HG02642 (cell line): ENCODE measurements at regions not wholly inside any gene's neighbourhood (a gene's known extent, or its start where the extent isn't known, plus 50 kb on each side); places are given as distances from the start of the nearest gene placed in this dataset.
"Not testable (repeated sequence)": the region's sequence is repeated elsewhere in the genome, so short reads cannot be mapped to it uniquely, and the experiment has no call there.

Experiments
- ATAC-seq: cut with Tn5 transposase; IDR thresholded peaks from one replicate; pipeline ENCODE4 v1.9.1; 2021; ENCODE audit warnings: mild to moderate bottlenecking; ENCODE audit not compliant: unreplicated experiment, poor library complexity

DNA sequence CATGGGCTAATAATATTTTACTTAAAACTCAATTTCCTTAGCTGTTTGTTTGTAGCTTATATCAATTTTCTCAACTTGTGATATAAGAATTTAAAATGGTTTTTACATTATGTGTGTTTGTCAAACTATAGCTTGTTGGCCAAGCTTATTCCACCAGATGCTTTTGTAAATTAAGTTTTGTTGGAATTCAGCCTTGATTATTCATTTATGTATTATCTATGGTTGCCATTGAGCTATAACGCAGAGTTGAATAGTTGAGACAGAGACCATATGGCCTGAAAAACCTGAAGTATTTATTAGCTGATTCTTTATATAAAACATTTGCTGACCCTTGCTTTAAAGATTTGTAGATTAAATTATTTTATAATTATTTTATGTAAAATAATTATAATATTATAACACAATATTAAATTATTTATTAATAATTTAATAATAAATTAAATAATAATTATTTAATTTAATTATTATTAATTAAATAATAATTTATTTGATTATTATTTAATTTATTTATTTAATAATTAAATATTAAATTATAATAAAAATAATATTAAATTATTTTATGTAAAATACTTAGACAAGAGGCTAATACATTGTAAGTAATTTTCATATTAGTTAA lies 779.6 kb upstream of the NECTIN3 start:
- no peak for ATAC-seq

DNA sequence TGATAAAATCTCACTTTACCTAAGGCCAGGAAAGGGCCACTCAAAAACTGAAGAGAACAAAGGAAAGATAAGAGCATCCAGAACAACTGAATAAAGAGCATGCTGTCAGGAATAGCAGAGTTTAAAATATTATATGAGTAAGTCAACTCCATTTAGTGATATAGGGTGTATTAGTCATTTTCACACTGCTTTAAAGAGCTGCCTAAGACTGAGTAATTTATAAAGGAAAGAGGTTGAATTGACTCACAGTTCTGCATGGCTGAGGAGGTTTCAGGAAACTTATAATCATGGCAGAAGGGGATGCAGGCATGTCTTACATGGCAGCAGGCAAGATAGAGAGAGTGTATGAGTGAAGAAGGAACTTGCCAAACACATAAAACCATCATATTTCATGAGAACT lies 778.0 kb upstream of the NECTIN3 start:
- no peak for ATAC-seq

DNA sequence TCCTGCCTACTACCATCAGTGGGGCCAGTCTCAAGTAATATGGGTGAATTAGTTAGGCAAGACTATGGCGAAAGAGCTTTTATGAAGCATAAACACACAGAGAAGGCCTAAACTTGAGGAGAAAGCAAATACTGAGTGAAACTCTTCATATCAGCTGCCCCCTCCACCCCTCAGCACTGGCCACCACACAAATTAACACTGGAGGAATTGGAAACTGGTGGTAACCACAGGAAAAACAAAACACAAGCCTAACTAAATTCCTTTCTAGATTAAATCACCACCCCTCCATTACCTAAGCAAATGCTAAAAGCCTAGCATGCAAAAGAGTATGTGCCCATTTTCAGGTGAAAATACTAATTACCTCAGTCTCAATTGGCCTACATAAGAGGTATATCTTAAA lies 774.7 kb upstream of the NECTIN3 start:
- ATAC-seq = no peak

DNA sequence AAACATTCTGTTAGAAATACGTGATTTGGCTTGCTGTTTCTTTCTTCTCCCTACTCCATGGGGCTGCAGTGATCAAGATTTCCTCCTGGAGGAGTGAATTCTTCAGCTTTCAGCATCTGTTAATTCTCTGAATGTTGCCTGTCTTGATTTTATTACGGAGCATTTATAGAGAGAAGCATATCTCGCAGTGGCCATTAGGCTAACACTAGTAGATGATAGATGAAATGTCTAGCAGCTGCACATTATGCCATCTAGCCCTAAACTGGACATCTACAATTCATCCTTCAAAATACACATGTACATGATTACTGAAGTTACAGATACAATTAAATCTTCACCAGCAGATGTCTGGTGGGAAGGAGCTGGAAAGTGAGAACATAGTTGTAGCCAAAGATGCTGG lies 769.8 kb upstream of the NECTIN3 start:
- ATAC-seq = no peak

DNA sequence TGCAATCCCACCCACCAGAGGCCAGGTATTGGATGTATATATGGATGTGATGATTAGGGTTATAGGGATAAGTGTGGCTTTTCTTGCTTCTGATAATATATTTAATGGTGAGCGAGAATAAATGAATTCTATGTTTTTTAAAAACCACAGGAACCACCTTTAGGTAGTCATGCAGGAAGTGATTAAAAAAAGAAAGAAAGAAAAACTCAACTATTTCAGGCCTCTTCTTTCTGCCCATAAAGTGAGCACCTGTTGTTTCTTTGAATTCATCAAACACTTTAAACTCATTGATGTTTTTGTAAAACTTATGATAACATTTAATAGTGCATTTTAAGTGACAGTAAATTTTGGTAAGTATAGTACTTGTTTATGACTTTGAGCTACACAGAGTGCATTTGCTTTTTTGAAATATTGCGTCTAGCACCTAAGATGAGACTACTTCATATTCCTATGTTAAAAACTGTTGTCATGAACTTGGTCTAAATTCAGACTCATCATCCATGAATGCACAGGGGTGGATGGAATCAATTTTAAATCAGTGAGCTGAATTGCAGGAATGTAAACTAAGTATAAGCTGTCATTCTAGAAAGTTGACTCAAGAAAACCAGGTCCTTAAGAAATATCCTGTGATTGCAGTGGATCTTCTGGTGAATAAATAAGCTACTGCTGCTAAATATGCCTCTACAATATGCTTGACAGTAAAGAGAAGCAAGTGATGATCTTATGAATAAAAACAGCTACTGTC lies 764.4 kb upstream of the NECTIN3 start:
- ATAC-seq = no peak

DNA sequence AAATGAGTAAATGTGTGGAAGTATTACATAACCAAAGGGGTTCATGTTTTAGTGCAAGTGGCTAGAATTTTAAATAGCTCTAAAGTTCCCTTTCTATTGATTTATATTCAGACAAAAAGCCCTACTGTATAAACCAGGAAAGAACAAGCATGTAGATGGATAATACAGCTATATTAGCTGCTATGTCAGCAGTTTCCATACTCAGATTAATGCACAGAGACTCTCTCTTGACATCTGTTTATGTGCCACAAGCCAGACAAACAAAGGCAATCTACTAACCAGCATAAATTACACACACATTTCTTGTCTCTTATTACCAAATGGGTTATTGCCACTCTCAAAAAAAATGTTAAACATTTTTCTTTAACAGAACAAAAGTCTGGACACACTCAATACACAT lies 760.1 kb upstream of the NECTIN3 start:
- ATAC-seq = no peak

DNA sequence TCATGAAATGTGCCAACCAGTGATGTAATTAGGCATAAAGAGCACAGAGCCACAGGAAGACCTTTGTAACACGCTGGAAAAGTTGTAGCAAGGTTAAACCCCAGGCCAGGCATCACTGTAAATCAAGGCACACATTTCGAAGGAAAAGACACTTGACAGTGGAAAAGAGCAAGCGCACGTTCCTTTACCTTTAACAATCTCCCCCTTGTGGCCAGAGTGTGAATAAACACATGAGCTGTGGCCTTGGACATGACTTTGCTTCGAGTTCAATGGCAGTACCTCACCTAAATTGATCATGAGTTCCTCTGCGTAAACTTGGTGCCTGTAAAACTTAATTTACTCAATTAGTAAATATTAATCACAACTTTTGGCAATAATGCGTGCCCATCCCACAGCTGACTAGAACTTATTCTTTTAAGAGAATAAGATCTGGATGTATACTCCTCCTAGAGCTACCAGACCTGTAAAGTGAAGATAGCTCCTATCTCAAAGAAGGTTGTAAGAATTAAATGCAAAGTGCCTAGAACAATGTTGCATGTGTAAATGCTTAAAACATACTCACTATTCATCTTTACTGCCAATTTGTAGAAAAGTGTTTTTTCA lies 757.0 kb upstream of the NECTIN3 start:
- peak; percentile 96 for ATAC-seq

DNA sequence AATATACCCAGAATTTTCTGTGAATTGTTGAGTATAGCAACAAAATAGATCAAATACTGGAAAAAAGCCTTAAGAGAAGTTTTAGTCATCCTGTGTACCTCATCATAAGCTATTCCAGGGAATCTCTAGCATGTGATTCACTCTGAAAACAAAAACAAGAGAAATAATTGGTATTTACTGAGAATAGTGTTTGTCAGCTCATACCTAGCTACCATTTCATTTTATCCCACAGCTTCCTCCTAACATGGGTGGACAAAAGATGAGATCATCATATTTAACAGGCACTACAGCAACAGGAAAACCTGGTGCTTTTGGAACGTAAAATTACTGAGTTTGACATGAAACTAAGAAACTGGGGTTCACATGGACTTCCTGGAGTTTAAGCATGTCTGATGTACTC lies 753.5 kb upstream of the NECTIN3 start:
- ATAC-seq = no peak

DNA sequence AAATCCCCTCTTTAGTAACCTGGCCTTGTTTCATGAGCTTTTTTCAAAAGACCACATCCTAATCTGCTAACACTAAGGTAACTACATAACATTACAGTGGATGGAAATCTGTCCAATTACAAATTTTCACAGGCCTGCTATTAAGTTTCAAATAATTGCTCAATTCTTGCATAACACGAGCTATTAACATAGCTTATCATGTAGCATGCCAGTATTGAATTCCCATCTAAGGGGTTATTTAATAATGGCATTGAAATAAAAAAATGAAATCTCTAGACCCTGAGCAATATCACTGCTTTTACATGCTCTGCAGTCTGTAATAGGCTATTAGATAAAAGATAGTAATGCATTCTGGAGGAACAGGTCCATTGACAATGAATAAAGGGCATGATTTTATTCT lies 748.3 kb upstream of the NECTIN3 start:
- no peak for ATAC-seq

DNA sequence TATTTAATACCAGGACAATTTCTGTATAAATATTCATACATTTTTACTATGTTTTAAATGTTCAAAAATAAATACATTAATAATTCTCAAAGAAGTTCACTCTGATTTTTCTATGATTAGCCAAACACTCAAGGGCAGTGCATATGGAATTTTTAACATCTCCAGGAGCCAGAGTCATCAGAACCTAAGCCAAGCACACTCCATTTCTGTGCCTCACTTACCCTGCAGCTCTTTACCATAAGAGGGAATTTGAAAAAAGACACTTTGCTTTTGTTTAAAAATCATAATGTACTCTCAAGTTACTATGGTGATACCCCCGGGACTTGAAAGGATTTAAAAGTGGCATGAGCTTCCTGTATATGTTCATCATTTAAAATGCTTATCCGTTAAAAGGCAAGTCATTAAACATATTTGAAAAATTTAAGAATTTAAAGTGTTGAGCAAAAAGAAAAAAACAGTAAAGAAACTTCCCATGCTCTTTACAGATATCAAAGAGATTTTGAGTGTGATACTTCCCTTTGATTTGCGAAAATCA lies 747.4 kb upstream of the NECTIN3 start:
- ATAC-seq = no peak

DNA sequence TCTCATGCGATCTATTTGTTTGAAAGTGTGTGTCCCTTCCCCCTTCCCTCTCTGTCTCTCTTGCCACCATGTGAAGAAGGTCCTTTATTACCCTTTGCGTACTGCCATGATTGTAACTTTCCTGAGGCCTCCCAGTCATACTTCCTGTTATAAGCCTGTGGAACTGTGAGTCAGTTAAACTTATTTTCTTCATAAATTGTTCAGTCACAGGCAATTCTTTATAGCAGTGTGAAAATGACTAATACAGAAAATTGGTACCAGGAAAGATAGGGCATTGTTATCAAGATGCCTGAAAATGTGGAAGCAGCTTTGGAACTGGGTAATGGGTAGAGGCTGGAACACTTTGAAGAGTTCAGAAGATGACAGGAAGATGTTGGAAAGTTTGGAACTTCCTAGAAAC lies 743.7 kb upstream of the NECTIN3 start:
- ATAC-seq = no peak

DNA sequence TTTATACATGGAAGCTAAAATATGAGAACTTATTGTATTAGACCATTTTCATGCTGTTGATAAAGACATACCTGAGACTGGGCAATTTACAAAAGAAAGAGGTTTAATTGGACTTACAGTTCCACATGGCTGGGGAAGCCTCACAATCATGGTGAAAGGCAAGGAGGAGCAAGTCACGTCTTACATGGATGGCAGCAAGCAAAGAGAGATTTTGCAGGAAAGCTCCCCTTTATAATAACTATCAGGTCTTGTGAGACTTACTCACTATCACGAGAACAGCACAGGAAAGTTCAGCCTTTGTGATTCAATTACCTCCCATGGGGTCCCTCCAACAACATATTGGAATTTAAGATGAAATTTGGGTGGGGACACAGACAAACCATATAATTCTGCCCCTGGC lies 740.1 kb upstream of the NECTIN3 start:
- not testable (repeated sequence) for ATAC-seq

DNA sequence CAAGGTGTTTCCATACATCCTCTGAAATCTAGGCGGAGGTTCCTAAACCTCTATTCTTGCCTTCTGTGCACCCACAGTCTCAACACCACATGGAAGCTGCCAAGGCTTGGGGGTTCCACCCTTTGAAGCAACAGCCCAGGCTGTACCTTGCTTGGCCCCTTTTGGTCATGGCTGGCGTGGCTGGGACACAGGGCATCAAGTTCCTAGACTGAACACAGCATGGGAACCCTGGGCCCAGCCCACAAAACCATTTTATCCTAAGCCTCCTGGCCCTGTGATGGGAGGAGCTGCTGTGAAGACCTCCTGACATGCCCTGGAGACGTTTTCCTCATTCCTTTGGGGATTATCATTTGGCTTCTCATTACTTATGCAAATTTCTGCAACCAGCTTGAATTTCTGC lies 739.0 kb upstream of the NECTIN3 start:
- ATAC-seq = no peak

DNA sequence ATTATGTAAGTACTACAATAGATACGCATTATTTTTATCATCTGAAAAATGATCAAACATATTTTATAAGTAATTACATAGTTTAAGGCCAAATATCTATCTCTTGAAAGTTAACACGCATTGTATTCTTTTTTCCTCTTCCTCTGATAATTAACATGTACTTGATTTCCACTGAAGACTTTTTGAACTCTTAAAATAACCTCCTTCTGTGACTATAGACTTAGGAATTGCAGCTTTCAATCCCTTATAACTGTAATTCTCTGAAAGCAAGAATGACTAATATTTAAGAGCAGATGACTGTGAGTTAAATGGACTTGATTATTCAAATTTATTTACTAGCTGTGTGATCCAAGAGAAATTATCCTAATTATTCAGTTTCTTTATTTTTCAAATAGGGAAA lies 730.6 kb upstream of the NECTIN3 start:
- no peak for ATAC-seq

DNA sequence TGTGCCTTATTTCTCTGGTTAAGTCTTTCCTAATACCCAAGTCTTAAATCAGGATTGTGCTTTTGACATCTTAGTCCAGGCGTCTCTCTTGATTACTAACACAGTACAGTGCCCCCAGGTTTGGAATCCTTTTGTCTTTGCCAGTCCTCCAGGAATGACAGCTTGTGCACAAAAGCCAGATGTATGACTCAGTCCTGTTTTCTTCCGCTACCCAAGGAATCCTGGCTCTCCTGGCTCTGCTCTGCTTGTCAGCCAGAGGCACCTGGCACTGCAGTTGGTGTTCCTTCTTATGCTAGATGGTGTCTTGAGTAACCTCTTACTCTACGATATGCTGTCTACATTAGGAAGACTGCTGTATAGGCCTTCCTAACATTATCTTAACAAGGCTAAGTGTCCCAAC lies 728.2 kb upstream of the NECTIN3 start:
- no peak for ATAC-seq

DNA sequence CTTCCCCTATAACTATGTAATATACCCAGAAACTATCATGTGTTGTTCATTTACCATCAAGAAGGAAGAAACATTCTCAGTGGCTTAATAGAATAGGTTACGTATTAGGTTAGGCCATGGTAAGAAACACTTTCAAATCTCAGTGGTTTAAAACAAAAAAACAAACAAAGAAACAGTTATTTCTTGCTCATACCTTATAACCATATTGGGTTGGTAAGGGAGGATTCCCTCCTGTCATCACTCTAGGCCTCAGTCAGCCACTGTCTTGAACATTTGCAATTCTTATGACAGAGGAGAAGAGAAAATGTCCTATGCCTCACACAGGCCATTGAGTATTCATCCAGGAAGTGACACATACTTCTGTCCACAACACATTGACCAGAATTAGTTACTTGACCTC lies 727.7 kb upstream of the NECTIN3 start:
- peak; percentile 89 for ATAC-seq

DNA sequence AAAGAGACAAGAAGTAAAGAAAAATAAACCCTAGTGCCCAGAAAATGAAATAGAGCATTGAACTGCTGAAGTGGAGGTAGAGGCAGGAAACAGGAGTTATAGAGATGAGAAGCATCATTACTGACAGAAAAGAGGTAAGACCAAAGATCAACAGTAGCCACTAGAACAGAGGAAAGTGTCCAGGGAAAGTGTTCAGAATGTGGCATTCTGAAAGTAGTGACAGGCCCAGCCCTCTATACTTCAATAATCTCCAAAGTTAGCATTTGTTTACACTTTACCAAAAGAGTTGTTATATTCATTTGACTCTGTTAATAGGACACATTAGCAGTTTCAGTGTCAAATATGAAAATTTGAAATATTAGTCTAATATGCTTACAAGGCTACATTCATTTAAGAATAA lies 727.1 kb upstream of the NECTIN3 start:
- peak; percentile 1 for ATAC-seq

DNA sequence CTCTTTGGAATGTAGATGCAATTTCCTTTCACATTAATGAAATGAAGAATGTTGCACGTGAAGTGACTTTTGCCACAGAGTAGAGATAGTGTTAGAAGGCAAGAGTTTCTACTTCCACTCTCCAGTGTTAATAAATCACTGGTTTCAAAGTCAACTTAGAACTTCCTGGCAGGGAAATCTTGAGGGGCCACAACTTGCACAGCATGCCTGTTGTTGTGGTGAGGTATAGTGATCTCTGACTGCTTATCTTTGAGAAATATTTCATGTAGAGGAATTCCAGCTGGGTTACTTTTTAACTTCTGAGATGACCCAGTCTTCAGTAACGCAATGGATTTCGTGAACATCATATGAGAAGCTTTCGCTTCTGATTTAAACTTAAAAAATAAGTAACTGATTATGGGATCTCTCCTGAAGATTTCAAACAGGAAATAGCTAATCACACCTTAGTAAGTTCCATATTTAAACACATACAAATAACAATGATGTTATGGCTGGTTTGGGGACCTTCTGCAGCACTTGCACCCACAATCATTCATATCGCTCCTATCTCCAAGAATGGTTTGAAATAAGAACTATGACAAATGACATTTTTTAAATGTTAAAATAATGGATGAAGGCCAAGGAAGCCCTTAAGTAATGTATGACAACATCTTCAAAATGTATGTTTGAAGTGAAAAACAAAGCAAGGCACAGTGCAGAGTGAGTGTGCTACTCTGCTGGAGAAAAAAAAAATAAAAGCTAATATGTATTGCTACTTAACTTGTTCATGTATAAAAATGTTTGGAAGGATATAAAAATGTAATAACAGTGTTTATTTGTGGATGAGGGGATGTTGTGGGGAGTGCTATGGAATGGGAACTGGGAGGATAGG lies 726.5 kb upstream of the NECTIN3 start:
- peak; percentile 49 for ATAC-seq

DNA sequence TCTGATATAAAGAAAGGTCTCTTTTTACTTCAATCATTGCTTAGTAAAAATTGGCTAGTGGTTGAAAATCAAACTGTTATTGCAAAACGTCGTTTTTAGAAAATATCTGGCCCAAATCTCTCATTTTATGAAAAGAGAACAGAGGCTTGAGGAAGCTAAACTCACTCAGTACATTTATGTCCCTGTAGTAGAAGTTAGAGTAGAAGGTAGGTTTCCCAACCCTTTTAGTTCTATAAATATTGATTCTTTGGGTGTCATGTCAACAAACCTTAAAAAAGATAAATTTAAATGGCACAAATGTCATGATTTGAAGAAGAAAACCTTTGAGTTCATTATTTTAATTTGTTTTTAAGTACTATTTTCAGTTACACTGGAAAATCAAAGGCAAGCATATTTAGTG lies 722.3 kb upstream of the NECTIN3 start:
- no peak for ATAC-seq

DNA sequence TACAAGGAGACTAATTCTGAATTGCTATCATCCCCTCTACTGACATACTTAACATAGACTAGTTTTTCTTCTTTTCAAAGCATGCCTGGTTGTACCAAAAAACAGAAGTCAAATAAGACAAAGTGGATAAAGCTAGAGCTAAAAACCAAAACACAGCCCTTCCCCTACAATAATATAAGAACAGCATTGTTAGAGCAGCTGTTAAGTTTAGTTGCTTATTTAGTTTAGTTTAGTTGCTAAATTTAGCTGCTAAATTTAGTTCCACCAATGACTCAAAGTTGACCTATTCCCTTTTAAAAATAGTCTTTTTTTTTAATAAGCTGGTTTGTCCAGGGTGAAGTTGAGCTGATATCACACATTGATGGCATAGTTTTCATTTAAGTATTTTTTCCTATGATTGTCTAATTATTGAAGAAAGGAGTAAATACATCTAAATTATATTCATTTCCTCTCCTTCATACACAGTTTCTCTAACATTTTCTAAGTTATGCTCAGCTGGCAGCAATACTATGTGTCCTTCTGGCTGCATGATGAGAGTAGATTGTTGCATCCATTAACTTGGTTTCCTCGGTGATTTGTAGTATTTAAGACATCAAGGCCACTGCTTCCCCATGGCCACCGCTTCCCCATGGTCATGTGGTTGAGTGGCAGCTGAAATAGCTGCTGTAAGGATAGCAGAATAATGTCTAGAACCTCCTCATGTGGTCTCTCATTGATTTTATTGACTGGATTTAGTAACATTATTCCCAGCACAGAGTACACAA lies 718.6 kb upstream of the NECTIN3 start:
- ATAC-seq = no peak
